Ectodermal cell (in vitro differentiated cells): ENCODE measurements at regions not wholly inside any gene's neighbourhood (a gene's known extent, or its start where the extent isn't known, plus 50 kb on each side); places are given as distances from the start of the nearest gene placed in this dataset.
"Not testable (repeated sequence)": the region's sequence is repeated elsewhere in the genome, so short reads cannot be mapped to it uniquely, and the experiment has no call there.

ENCODE experiments used
- H3K27ac ChIP-seq: 2 replicates; pipeline ENCODE4 v1.7.0; 2013; ENCODE audit warnings: mild to moderate bottlenecking, low read depth, low read length; ENCODE audit not compliant: insufficient read depth, poor library complexity, severe bottlenecking
- H3K27me3 ChIP-seq: 2 replicates; pipeline ENCODE4 v1.7.0; 2013; ENCODE audit warnings: mild to moderate bottlenecking, low read length; ENCODE audit not compliant: insufficient read depth, control insufficient read depth, poor library complexity, severe bottlenecking
- H3K36me3 ChIP-seq: one replicate; pipeline ENCODE4 v1.7.0; 2013; ENCODE audit warnings: low read length; ENCODE audit not compliant: control insufficient read depth, insufficient read depth
- H3K4me1 ChIP-seq: one replicate; pipeline ENCODE4 v1.7.0; 2013; ENCODE audit warnings: low read length; ENCODE audit not compliant: control insufficient read depth, insufficient read depth
- H3K4me3 ChIP-seq: 2 replicates; pipeline ENCODE4 v1.7.0; 2013; ENCODE audit warnings: low read depth, low read length, control low read depth; ENCODE audit not compliant: insufficient read depth
- H3K9me3 ChIP-seq: 2 replicates; pipeline ENCODE4 v1.7.0; 2013; ENCODE audit warnings: mild to moderate bottlenecking, low read length, moderate library complexity; ENCODE audit not compliant: control insufficient read depth
- WGBS, 2 experiments: methylation state at CpG; one replicate each; pipeline ENCODE4 v1.1.7; 2013; ENCODE audit warnings: missing lambda C conversion rate in 2 of 2; 5-methylcytosine and 5-hydroxymethylcytosine counted together

GRCh38 chr6:140494321-140495108, 1120.1 kb upstream of the CITED2 start:
- H3K36me3 ChIP-seq, result no peaks in the 10 kb centered on the region
- WGBS, 2 experiments, result 92% methylated on average over 7 to 8 of the region's 8 CpGs
- H3K4me1 ChIP-seq, result no peaks in the 10 kb centered on the region
- no peaks in the 10 kb centered on the region for H3K9me3 ChIP-seq
- no peak overlapping the region for H3K27ac ChIP-seq
- H3K4me3 ChIP-seq, result no peak overlapping the region
- H3K27me3 ChIP-seq, result no peaks in the 10 kb centered on the region

GRCh38 chr6:140493470-140493869, 1119.0 kb upstream of the CITED2 start:
- not testable (repeated sequence) for H3K9me3 ChIP-seq, H3K4me1 ChIP-seq, H3K4me3 ChIP-seq, H3K27ac ChIP-seq, H3K27me3 ChIP-seq, H3K36me3 ChIP-seq
- WGBS, 2 experiments, result 95% methylated on average over 3 of the region's 4 CpGs

- H3K27me3 ChIP-seq, result no peaks in the 10 kb centered on the region
- no CpG with 5 or more reads among the region's 2 CpGs for WGBS, 2 experiments
- H3K4me1 ChIP-seq, result no peaks in the 10 kb centered on the region
- H3K4me3 ChIP-seq, result no peak overlapping the region
- H3K9me3 ChIP-seq, result no peaks in the 10 kb centered on the region
- H3K36me3 ChIP-seq, result no peaks in the 10 kb centered on the region
- no peak overlapping the region for H3K27ac ChIP-seq
These were observed 1115.6 kb upstream of the CITED2 start for GRCh38 chr6:140490081-140490480.

- 88% methylated on average over 2 of the region's 2 CpGs; no CpG with 5 or more reads in 1 of the 2 experiments for WGBS, 2 experiments
- no peak overlapping the region for H3K4me3 ChIP-seq
- no peaks in the 10 kb centered on the region for H3K36me3 ChIP-seq
- H3K9me3 ChIP-seq, result no peaks in the 10 kb centered on the region
- H3K27me3 ChIP-seq, result no peaks in the 10 kb centered on the region
- no peaks in the 10 kb centered on the region for H3K4me1 ChIP-seq
- no peak overlapping the region for H3K27ac ChIP-seq
These were observed 1113.1 kb upstream of the CITED2 start for GRCh38 chr6:140487586-140487985.

- H3K4me3 ChIP-seq, result no peak overlapping the region
- H3K36me3 ChIP-seq, result no peaks in the 10 kb centered on the region
- no peaks in the 10 kb centered on the region for H3K9me3 ChIP-seq
- 93 to 96% methylated on average over 3 of the region's 3 CpGs for WGBS, 2 experiments
- H3K4me1 ChIP-seq, result no peaks in the 10 kb centered on the region
- no peak overlapping the region for H3K27ac ChIP-seq
- H3K27me3 ChIP-seq, result no peaks in the 10 kb centered on the region
These were observed 1112.3 kb upstream of the CITED2 start for GRCh38 chr6:140486450-140487361.

GRCh38 chr6:140485740-140486449, 1111.4 kb upstream of the CITED2 start:
- no peaks in the 10 kb centered on the region for H3K27me3 ChIP-seq
- no peaks in the 10 kb centered on the region for H3K4me1 ChIP-seq
- no peak overlapping the region for H3K4me3 ChIP-seq
- no peaks in the 10 kb centered on the region for H3K36me3 ChIP-seq
- H3K9me3 ChIP-seq, result no peaks in the 10 kb centered on the region
- WGBS, 2 experiments, result 94 to 100% methylated on average over 5 to 6 of the region's 6 CpGs
- H3K27ac ChIP-seq, result no peak overlapping the region

- Histone ChIP-seq H3K27ac (no peak overlapping the region), H3K27me3 (no peaks in the 10 kb centered on the region), H3K9me3 (no peaks in the 10 kb centered on the region), H3K4me3 (no peak overlapping the region), H3K4me1 (no peaks in the 10 kb centered on the region), H3K36me3 (no peaks in the 10 kb centered on the region)
- WGBS, 2 experiments, result 88 to 90% methylated on average over 2 of the region's 2 CpGs
These were observed 1106.4 kb upstream of the CITED2 start for GRCh38 chr6:140480852-140481251.

GRCh38 chr6:140478631-140479030, 1104.2 kb upstream of the CITED2 start:
- Histone ChIP-seq H3K27me3 (no peaks in the 10 kb centered on the region), H3K4me3 (no peak overlapping the region), H3K9me3 (no peaks in the 10 kb centered on the region), H3K36me3 (no peaks in the 10 kb centered on the region), H3K27ac (no peak overlapping the region), H3K4me1 (no peaks in the 10 kb centered on the region)
- 92 to 94% methylated on average over 3 of the region's 3 CpGs for WGBS, 2 experiments

GRCh38 chr6:140475086-140475485, 1100.6 kb upstream of the CITED2 start:
- H3K36me3 ChIP-seq, result no peaks in the 10 kb centered on the region
- 85 to 91% methylated on average over 2 of the region's 2 CpGs for WGBS, 2 experiments
- no peak overlapping the region for H3K27ac ChIP-seq

GRCh38 chr6:140464720-140465119, 1090.3 kb upstream of the CITED2 start:
- no peaks in the 10 kb centered on the region for H3K4me1 ChIP-seq
- no peaks in the 10 kb centered on the region for H3K36me3 ChIP-seq
- H3K27ac ChIP-seq, result no peak overlapping the region
- no peaks in the 10 kb centered on the region for H3K9me3 ChIP-seq
- H3K4me3 ChIP-seq, result no peak overlapping the region
- WGBS, 2 experiments, result 86 to 100% methylated on average over 1 of the region's 3 CpGs
- H3K27me3 ChIP-seq, result no peaks in the 10 kb centered on the region

More at GRCh38 chr6:140475086-140475485, 1100.6 kb upstream of the CITED2 start:
- H3K4me1 ChIP-seq, result no peaks in the 10 kb centered on the region
- H3K27me3 ChIP-seq, result no peaks in the 10 kb centered on the region
- no peaks in the 10 kb centered on the region for H3K9me3 ChIP-seq
- H3K4me3 ChIP-seq, result no peak overlapping the region
